ENCODE measurements at regions not wholly inside any gene's neighbourhood (a gene's known extent, or its start where the extent isn't known, plus 50 kb on each side); places are given as distances from the start of the nearest gene placed in this dataset.
"Not testable (repeated sequence)": the region's sequence is repeated elsewhere in the genome, so short reads cannot be mapped to it uniquely, and the experiment has no call there.

DNA sequence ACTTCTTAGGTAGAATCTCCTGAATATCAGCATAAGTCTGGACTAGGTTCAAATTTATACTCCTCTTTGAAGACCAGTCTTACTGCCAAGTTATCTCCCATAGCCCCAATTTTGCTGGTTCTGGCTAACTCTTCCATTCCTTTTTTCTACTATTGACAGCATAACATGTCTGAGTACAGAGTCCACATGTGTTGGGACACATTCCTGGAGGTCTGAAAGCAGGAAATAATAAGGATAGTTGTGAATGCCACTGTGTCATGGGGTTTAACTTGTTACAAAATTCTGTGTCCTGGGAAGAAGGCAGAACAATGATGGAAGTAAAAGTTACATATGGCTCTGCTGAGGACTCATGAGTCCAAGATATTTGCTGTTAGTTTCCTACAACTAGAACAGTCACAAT is 57.4 kb upstream of the ZBTB20 start:
- no peak for DNase-seq

DNA sequence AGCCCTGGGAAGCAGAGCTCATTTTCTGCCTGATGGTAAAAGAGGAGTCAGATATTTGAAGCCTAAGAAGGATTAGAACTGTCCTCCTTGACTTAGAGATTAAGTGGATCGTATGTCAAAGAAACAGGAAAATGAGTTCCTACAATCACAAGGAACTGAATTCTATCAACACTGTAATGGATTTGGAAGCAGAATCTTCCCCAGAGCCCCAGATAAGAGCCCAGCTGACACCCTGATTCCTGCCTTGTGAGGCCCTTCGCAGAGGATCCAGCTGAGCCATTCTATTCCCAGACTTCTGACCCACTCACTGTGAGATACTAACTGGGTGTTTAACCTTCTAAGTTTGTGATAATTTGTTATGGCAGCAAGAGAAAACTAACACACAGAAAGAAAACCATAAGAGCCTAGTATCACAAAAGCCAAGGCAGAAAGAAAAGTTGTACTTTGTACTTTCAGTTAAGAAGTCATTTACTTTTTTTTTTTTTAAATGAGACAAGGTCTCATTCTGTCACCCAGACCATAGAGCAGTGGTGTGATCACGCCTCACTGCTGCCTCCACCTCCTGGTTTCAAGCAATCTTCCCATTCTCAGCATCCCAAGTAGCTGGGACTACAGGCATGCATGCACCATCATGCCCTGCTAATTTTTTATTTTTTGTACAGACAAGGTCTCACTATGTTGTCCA is 61.1 kb upstream of the ZBTB20 start:
- no peak for DNase-seq

- DNase-seq = no peak
Measured at GRCh38 chr3:115211810-115212492, 64.9 kb upstream of the ZBTB20 start.

DNA sequence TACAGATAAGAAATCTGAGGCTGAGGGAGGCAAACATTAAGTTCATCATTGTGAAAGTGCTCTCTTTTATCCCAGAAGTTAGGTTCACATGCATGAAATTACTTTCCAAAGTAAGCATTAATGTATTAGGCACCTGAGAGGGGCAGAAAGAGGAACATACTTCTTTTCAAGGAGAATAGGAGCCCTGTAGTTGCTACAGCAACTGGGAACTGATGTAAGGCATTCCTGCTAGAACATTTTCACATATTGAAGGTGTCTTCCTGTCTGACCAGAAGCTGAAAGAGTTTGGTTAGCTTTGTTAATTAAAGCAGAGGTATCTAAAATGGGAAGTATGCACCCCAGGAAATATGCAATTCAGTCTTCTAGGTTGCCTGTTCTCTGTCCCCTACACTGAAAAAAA is 65.5 kb upstream of the ZBTB20 start:
- no peak for DNase-seq

- not testable (repeated sequence) for DNase-seq
Measured at GRCh38 chr3:115213052-115213451, 66.0 kb upstream of the ZBTB20 start.

- no peak for DNase-seq
Measured at GRCh38 chr3:115217292-115217677, 70.2 kb upstream of the ZBTB20 start.

- DNase-seq = peak; percentile 83
Measured at GRCh38 chr3:115217678-115218451, 70.8 kb upstream of the ZBTB20 start.

DNA sequence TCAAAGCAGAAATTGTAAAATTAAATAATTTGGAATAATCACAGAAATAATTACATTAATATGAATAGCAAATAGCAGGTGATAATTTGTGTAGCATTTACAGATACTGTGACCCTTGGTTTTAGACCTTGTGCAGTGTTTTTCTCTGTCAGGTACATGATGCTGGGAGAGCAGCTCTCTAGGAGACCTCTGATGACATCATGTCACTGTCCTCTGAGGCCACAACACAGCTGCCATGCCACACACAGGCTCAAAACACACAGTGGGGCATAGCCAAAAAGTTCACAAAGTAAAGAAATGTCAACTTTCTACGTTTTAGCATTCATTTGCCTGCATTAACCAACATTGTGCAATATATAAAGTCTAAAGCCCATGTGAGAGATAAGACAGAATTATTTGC is 71.8 kb upstream of the ZBTB20 start:
- DNase-seq = no peak

GRCh38 chr3:115224687-115225086 is 77.6 kb upstream of the ZBTB20 start:
- DNase-seq = no peak

GRCh38 chr3:115226844-115227445 is 79.9 kb upstream of the ZBTB20 start:
- no peak for DNase-seq

DNA sequence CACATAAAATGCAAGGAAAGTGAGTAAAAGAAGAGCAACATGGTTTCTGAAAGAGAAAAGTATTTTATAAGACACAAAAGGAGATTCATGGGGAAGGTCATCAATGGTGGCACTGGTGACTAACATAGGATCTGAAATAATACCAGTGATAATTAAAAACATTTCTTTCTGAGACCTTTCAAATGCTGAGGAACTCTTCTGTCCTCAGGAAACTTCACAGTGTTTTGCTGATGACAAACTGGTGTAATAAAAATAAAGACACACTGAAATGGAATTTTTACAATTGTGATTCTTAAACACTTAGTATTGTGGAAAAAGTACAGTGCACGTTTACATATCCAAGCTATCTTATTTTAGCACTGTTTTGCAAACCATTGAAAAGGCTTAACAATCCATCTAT is 80.4 kb upstream of the ZBTB20 start:
- no peak for DNase-seq

- no peak for DNase-seq
Measured at GRCh38 chr3:115228266-115228665, 81.2 kb upstream of the ZBTB20 start.

DNA sequence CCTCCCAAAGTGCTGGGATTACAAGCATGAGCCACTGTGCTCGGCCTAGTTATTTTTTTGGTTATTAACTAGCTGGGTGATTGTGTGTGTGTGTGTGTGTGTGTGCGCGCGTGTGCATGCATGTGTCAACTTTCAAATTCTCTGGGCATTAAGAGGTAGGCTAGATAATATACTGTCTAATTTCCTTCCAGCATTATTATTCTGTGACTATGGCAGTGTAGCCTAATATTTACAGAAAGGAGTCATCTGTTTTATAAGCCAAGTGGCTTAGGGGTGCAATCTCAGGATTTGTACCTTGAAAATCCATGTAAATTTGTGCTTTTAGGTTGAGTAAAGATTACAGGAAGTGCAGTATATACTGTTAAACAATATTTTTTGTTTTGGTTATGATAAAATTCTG is 85.1 kb upstream of the ZBTB20 start:
- DNase-seq = no peak

- no peak for DNase-seq
Measured at GRCh38 chr3:115233021-115233420, 85.9 kb upstream of the ZBTB20 start.

DNA sequence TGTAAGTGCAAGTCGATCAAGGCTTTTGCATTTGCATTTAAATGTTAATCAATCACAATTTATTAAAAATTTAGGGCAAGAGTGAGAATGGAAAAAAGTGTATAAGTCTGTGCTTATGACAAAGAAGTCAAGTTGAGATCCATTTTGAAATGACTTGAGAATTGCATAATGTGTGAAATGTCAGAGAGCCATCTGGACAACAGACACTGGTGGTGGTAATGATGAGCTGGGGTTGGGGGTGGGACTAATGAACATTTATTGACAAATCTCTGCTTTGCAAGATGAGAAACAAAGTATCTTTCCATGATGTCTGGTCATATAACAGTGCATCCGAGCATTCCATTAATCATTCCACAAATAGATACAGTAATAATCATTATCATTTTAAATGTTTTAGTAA is 89.4 kb upstream of the ZBTB20 start:
- DNase-seq = no peak

DNA sequence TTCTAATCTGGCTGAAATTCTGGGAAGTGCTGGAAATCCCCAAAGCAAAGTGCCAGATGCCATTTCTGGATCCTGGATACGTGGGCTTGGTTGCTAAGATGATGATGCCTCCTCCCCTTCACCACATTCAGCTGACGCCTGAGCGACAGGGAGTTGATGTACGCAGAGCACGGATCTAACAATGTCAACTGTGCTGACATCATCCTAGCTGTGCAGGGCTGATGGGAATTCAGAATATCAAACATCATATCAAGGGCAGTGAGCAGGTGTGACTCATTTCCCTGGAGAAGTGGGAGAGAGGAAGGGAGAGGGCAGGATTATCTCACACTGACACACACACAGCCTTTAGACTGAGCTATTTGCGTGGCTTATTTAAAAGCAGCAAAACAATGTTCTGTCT is 92.6 kb upstream of the ZBTB20 start:
- peak; percentile 49 for DNase-seq

GRCh38 chr3:115244350-115244749 is 97.3 kb upstream of the ZBTB20 start:
- DNase-seq = no peak

GRCh38 chr3:115245438-115245837 is 98.3 kb upstream of the ZBTB20 start:
- no peak for DNase-seq

DNA sequence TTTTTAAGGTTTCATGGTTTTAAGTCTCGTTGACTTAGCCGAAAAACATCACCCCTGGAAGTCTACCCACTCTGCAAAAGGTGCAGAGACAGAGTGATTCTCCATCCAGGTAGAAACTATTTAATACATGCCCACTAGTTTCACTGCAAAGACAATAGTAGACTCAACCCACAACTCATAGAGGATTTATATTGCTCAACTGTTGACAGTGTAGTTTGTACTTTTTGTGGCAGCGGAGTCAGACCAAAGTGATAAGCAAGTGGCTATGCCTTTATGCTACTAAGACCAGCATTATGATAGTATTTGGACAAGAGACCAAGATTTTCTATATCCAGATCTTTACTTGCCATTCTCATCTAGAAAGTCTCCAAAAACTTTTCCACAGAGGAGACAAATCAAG is 98.8 kb upstream of the ZBTB20 start:
- DNase-seq = peak; percentile 1

DNA sequence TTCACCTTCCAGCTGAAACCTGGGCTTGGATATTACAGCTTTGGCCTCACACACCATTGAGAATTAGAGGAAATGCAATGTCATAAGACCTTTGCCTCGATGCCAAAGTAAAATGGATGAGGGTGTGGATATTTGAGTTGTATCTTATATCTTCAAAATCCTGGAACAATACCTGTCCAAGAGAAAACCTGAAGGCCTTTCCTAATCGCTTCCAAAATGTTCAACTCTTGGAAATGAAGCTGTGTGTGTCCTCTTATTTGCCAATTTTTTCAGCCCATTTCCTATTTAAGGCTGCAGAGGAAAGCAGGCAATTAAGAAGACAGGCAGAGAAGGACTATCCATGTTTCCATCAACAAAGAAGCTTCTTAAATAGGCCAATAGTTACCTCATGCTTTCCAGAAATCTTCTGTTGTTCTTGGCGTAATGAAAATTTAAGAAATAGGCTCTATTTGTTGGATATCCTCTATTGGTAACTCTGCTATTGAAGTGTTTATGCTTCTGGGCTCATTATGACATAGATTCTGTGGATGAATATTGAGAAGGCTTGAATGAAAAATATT is 99.5 kb upstream of the ZBTB20 start:
- peak; percentile 68 for DNase-seq

- no peak for DNase-seq
Measured at GRCh38 chr3:115248274-115248673, 101.2 kb upstream of the ZBTB20 start.

DNA sequence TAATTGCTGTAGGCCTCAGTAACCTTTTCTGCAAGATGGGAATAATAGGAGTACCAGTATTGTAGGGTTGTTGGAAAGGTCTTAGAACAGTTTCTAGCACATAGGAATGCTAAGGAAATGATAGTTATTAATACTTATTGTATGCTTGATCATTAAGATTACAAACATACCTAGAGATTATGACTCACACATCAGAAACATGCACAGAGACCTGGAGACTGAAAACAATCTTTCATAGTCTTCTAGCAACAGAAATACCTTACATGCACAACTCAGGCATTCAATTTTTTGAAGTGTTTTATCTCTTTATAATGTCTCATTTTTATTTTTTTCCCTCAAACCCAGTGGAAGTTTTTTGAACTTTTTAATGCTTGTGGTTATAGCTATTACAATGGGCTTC is 104.4 kb upstream of the ZBTB20 start:
- no peak for DNase-seq

GRCh38 chr3:115252679-115253078 is 105.6 kb upstream of the ZBTB20 start:
- no peak for DNase-seq

Data from tongue (tissue), 1 donor.